ENCODE measurements at regions not wholly inside any gene's neighbourhood (a gene's known extent, or its start where the extent isn't known, plus 50 kb on each side); places are given as distances from the start of the nearest gene placed in this dataset.

- no peak for DNase-seq
- no peaks in the 10 kb centered on the region for H3K9me3 ChIP-seq
- H3K4me1 ChIP-seq: no peaks in the 10 kb centered on the region
- no peak overlapping the region for H3K4me3 ChIP-seq
- H3K27me3 ChIP-seq: no peaks in the 10 kb centered on the region
- TF ChIP-seq CTCF (IDR thresholded peaks at IDR 0.05) (no peak), POLR2A (IDR thresholded peaks at IDR 0.05) (no peak)
- no peak overlapping the region for H3K27ac ChIP-seq
- H3K36me3 ChIP-seq: no peaks in the 10 kb centered on the region
Observed at GRCh38 chr4:45063696-45064095, 337.3 kb upstream of the GNPDA2 start.

- Histone ChIP-seq H3K27me3 (no peaks in the 10 kb centered on the region), H3K36me3 (no peaks in the 10 kb centered on the region), H3K4me1 (no peaks in the 10 kb centered on the region), H3K9me3 (no peaks in the 10 kb centered on the region), H3K4me3 (no peak overlapping the region), H3K27ac (no peak overlapping the region)
- TF ChIP-seq CTCF (IDR thresholded peaks at IDR 0.05) (no peak), POLR2A (IDR thresholded peaks at IDR 0.05) (no peak)
- no peak for DNase-seq
Observed at GRCh38 chr4:45062935-45063545, 336.7 kb upstream of the GNPDA2 start.

GRCh38 chr4:45043911-45044310 lies 317.6 kb upstream of the GNPDA2 start:
- no peaks in the 10 kb centered on the region for H3K4me1 ChIP-seq
- H3K27me3 ChIP-seq: no peaks in the 10 kb centered on the region
- H3K4me3 ChIP-seq: no peak overlapping the region
- peaks cover 0 to 5% (median 2%) of the 10 kb centered on the region in 4 donors for H3K9me3 ChIP-seq
- no peaks in the 10 kb centered on the region for H3K36me3 ChIP-seq
- no peak for TF ChIP-seq CTCF (IDR thresholded peaks at IDR 0.05)
- TF ChIP-seq POLR2A (IDR thresholded peaks at IDR 0.05): no peak
- no peak overlapping the region for H3K27ac ChIP-seq
- no peak for DNase-seq

GRCh38 chr4:45036677-45037076 lies 310.3 kb upstream of the GNPDA2 start:
- Histone ChIP-seq H3K27me3 (no peaks in the 10 kb centered on the region), H3K4me3 (no peak overlapping the region), H3K27ac (no peak overlapping the region), H3K4me1 (no peaks in the 10 kb centered on the region), H3K36me3 (no peaks in the 10 kb centered on the region), H3K9me3 (no peaks in the 10 kb centered on the region)
- no peak for DNase-seq
- no peak for TF ChIP-seq POLR2A (IDR thresholded peaks at IDR 0.05)
- TF ChIP-seq CTCF (IDR thresholded peaks at IDR 0.05): no peak

GRCh38 chr4:45033676-45034419 lies 307.5 kb upstream of the GNPDA2 start:
- no peaks in the 10 kb centered on the region for H3K4me1 ChIP-seq
- DNase-seq: no peak

More at GRCh38 chr4:45033676-45034419, 307.5 kb upstream of the GNPDA2 start:
- Histone ChIP-seq H3K9me3 (no peaks in the 10 kb centered on the region), H3K4me3 (no peak overlapping the region), H3K36me3 (no peaks in the 10 kb centered on the region), H3K27ac (no peak overlapping the region), H3K27me3 (no peaks in the 10 kb centered on the region)
- TF ChIP-seq CTCF (IDR thresholded peaks at IDR 0.05) (no peak), POLR2A (IDR thresholded peaks at IDR 0.05) (no peak)

Data from Peyer's patch (tissue), 4 donors.